H9 (cell line): ENCODE measurements at regions not wholly inside any gene's neighbourhood (a gene's known extent, or its start where the extent isn't known, plus 50 kb on each side); places are given as distances from the start of the nearest gene placed in this dataset.

ENCODE experiments used
- DNase-seq: peaks from one replicate; pipeline ENCODE4 v3.0.0-alpha.2; 2017
- H2AFZ ChIP-seq: one replicate; pipeline ENCODE4 v1.6.1; 2013; ENCODE audit warnings: mild to moderate bottlenecking, low read length, control low read depth, moderate library complexity
- H2AK5ac ChIP-seq: 2 replicates; pipeline ENCODE4 v1.6.1; 2013; ENCODE audit warnings: low read length, control low read depth, mixed read lengths; ENCODE audit not compliant: insufficient read length
- H2BK120ac ChIP-seq: one replicate; pipeline ENCODE4 v1.6.1; 2013; ENCODE audit warnings: low read depth, mild to moderate bottlenecking, low read length, control low read depth, inconsistent platforms; ENCODE audit not compliant: poor library complexity, severe bottlenecking
- H2BK12ac ChIP-seq: 2 replicates; pipeline ENCODE4 v1.6.1; 2013; ENCODE audit warnings: low read length, control low read depth, mixed read lengths, low read depth; ENCODE audit not compliant: insufficient read length
- H2BK15ac ChIP-seq: 2 replicates; pipeline ENCODE4 v1.6.1; 2013; ENCODE audit warnings: low read depth, low read length, control low read depth
- H2BK20ac ChIP-seq: one replicate; pipeline ENCODE4 v1.6.1; 2013; ENCODE audit warnings: low read depth, mild to moderate bottlenecking, low read length, control low read depth, inconsistent platforms; ENCODE audit not compliant: poor library complexity, severe bottlenecking
- H2BK5ac ChIP-seq: 2 replicates; pipeline ENCODE4 v1.6.1; 2013; ENCODE audit warnings: low read length, control low read depth, mixed read lengths; ENCODE audit not compliant: insufficient read length
- H3K14ac ChIP-seq: 2 replicates; pipeline ENCODE4 v1.6.1; 2013; ENCODE audit warnings: low read length, control low read depth; ENCODE audit not compliant: insufficient read depth
- H3K18ac ChIP-seq: 2 replicates; pipeline ENCODE4 v1.6.1; 2013; ENCODE audit warnings: low read depth, mild to moderate bottlenecking, mixed read lengths, low read length, control low read depth; ENCODE audit not compliant: insufficient read length
- H3K23ac ChIP-seq: 2 replicates; pipeline ENCODE4 v1.6.1; 2013; ENCODE audit warnings: low read length, control low read depth, mixed read lengths, low read depth; ENCODE audit not compliant: insufficient read length
- H3K23me2 ChIP-seq: 2 replicates; pipeline ENCODE4 v1.6.1; 2013; ENCODE audit warnings: low read depth, mild to moderate bottlenecking, mixed read lengths, low read length, control low read depth; ENCODE audit not compliant: insufficient read length, poor library complexity, severe bottlenecking
- H3K27ac ChIP-seq: 2 replicates; pipeline ENCODE4 v1.5.1; 2013; ENCODE audit warnings: low read length, control low read depth, mixed read lengths, low read depth; ENCODE audit not compliant: insufficient read length
- H3K27me3 ChIP-seq: 2 replicates; pipeline ENCODE4 v1.6.1; 2013; ENCODE audit warnings: low read length, control low read depth, inconsistent platforms; ENCODE audit not compliant: insufficient read depth
- H3K4ac ChIP-seq: 2 replicates; pipeline ENCODE4 v1.6.1; 2013; ENCODE audit warnings: low read depth, mild to moderate bottlenecking, control low read depth, inconsistent platforms, low read length, moderate library complexity
- H3K4me1 ChIP-seq: 2 replicates; pipeline ENCODE4 v1.6.1; 2013; ENCODE audit warnings: low read length, control low read depth, inconsistent platforms; ENCODE audit not compliant: insufficient read depth
- H3K4me2 ChIP-seq: 2 replicates; pipeline ENCODE4 v1.6.1; 2013; ENCODE audit warnings: low read length, control low read depth, mixed read lengths; ENCODE audit not compliant: insufficient read length, insufficient read depth
- H3K56ac ChIP-seq: 2 replicates; pipeline ENCODE4 v1.6.1; 2013; ENCODE audit warnings: low read depth, mild to moderate bottlenecking, mixed read lengths, low read length, control low read depth; ENCODE audit not compliant: insufficient read length
- H3K79me1 ChIP-seq: 2 replicates; pipeline ENCODE4 v1.6.1; 2013; ENCODE audit warnings: low read depth, mild to moderate bottlenecking, moderate library complexity, low read length, control low read depth, inconsistent platforms; ENCODE audit not compliant: insufficient read depth, poor library complexity, severe bottlenecking
- H3K79me2 ChIP-seq: 2 replicates; pipeline ENCODE4 v1.6.1; 2013; ENCODE audit warnings: low read length, control low read depth, inconsistent platforms; ENCODE audit not compliant: insufficient read depth
- H3K9ac ChIP-seq: 2 replicates; pipeline ENCODE4 v1.6.1; 2013; ENCODE audit warnings: low read length, control low read depth, mixed read lengths; ENCODE audit not compliant: insufficient read length; ENCODE audit errors: extremely low read depth
- H3K9me3 ChIP-seq: one replicate; pipeline ENCODE4 v1.6.1; 2013; ENCODE audit warnings: low read depth, low read length, inconsistent platforms; ENCODE audit not compliant: control insufficient read depth
- H3T11ph ChIP-seq: one replicate; pipeline ENCODE4 v1.6.1; 2013; ENCODE audit warnings: mild to moderate bottlenecking, low read length, control low read depth, inconsistent platforms
- H4K20me1 ChIP-seq: one replicate; pipeline ENCODE4 v1.6.1; 2013; ENCODE audit not compliant: control insufficient read depth, insufficient read length, insufficient read depth
- H4K5ac ChIP-seq: 2 replicates; pipeline ENCODE4 v1.6.1; 2013; ENCODE audit warnings: low read depth, mild to moderate bottlenecking, mixed read lengths, low read length, control low read depth; ENCODE audit not compliant: insufficient read length
- H4K8ac ChIP-seq: replicated peaks from 2 replicates; pipeline ENCODE4 v1.6.1; 2013; ENCODE audit warnings: low read length, control low read depth, mixed read lengths, low read depth; ENCODE audit not compliant: insufficient read length
- H4K91ac ChIP-seq: 2 replicates; pipeline ENCODE4 v1.6.1; 2013; ENCODE audit warnings: low read depth, mild to moderate bottlenecking, moderate library complexity, mixed read lengths, low read length, control low read depth; ENCODE audit not compliant: insufficient read length
- H3K27ac Mint-ChIP-seq, 3 experiments: 2 replicates in 2 of 3; 3 replicates in 1 of 3; pipeline ENCODE4 v1.8.0; 2020 to 2021; ENCODE audit warnings: mixed read lengths in 3 of 3, mild to moderate bottlenecking in 1 of 3, moderate library complexity in 1 of 3
- H3K27me3 Mint-ChIP-seq: 2 replicates; pipeline ENCODE4 v1.8.0; 2021; ENCODE audit warnings: low read depth, mild to moderate bottlenecking, moderate library complexity, mixed read lengths
- H3K36me3 Mint-ChIP-seq, 3 experiments: 2 replicates in 2 of 3; 3 replicates in 1 of 3; pipeline ENCODE4 v1.8.0; 2020 to 2021; ENCODE audit warnings: low read depth in 3 of 3, mixed read lengths in 3 of 3; ENCODE audit not compliant: insufficient read depth in 1 of 3
- H3K4me1 Mint-ChIP-seq, 2 experiments: 2 replicates each; pipeline ENCODE4 v1.8.0; 2020; ENCODE audit warnings: mixed read lengths in 2 of 2
- H3K4me3 Mint-ChIP-seq, 2 experiments: 2 replicates in 1 of 2; 3 replicates in 1 of 2; pipeline ENCODE4 v1.8.0; 2020 to 2021; ENCODE audit warnings: mild to moderate bottlenecking in 2 of 2, mixed read lengths in 2 of 2, moderate library complexity in 1 of 2
- H3K9me3 Mint-ChIP-seq, 2 experiments: 2 replicates in 1 of 2; 3 replicates in 1 of 2; pipeline ENCODE4 v1.8.0; 2020; ENCODE audit warnings: mild to moderate bottlenecking in 2 of 2, mixed read lengths in 2 of 2, moderate library complexity in 1 of 2
- CTCF ChIP-seq: fragments of 200-600 bp; sonication (generic); conservative IDR thresholded peaks from 3 replicates; pipeline ENCODE4 v1.8.0; 2021; ENCODE audit warnings: antibody characterized with exemption, mild to moderate bottlenecking
- WGBS: extraction: QIAGEN DNeasy Blood & Tissue Kit; methylation state at CpG from one replicate; pipeline ENCODE4 v1.1.7; 2013; ENCODE audit warnings: missing lambda C conversion rate, low lambda C conversion rate, mixed read lengths; ENCODE audit not compliant: insufficient read length; ENCODE audit errors: extremely low coverage; 5-methylcytosine and 5-hydroxymethylcytosine counted together

- H2BK5ac ChIP-seq, result no peak overlapping the region
- H3K56ac ChIP-seq, result no peak overlapping the region
- no peak overlapping the region for H3K9ac ChIP-seq
- no peak overlapping the region for H3K14ac ChIP-seq
- H2AK5ac ChIP-seq, result no peak overlapping the region
- H3K79me2 ChIP-seq, result no peaks in the 10 kb centered on the region
- H3K9me3 ChIP-seq, result no peaks in the 10 kb centered on the region
- no peak overlapping the region for H4K5ac ChIP-seq
- Mint-ChIP-seq H3K27me3 (no peaks in the 10 kb centered on the region), H3K9me3 (peaks cover 0 to 16% of the 10 kb centered on the region in 2 experiments; a peak in 3 of 5 replicates), H3K36me3 (peaks cover 0 to 17% (median 0%) of the 10 kb centered on the region in 3 experiments; a peak in 2 of 7 replicates), H3K4me3 (no peak overlapping the region), H3K27ac (no peak overlapping the region), H3K4me1 (no peaks in the 10 kb centered on the region)
- no peak overlapping the region for H4K91ac ChIP-seq
- TF ChIP-seq CTCF, result no peak
- H4K20me1 ChIP-seq, result no peaks in the 10 kb centered on the region
- DNase-seq, result no peak
- H3K23me2 ChIP-seq, result no peaks in the 10 kb centered on the region
- H3K23ac ChIP-seq, result no peak overlapping the region
- H2AFZ ChIP-seq, result no peak overlapping the region
- no peak overlapping the region for H3K4me2 ChIP-seq
- no peaks in the 10 kb centered on the region for H3K4me1 ChIP-seq
- no peak overlapping the region for H3K4ac ChIP-seq
- no CpG with 5 or more reads among the region's 1 CpG for WGBS
- no peak overlapping the region for H2BK15ac ChIP-seq
- H2BK12ac ChIP-seq, result no peak overlapping the region
- no peak overlapping the region for H3T11ph ChIP-seq
- no peak overlapping the region for H2BK120ac ChIP-seq
- no peak overlapping the region for H2BK20ac ChIP-seq
- H3K27ac ChIP-seq, result no peak overlapping the region
- no peaks in the 10 kb centered on the region for H3K27me3 ChIP-seq
- no peak overlapping the region for H3K18ac ChIP-seq
- H4K8ac ChIP-seq, result no peak overlapping the region
- H3K79me1 ChIP-seq, result no peaks in the 10 kb centered on the region
These were observed 889.9 kb upstream of the INTU start for GRCh38 chr4:126742885-126743284.
